22Rv1 (cell line): ENCODE measurements at regions not wholly inside any gene's neighbourhood (a gene's known extent, or its start where the extent isn't known, plus 50 kb on each side); places are given as distances from the start of the nearest gene placed in this dataset.

Experiments used
- H3K27ac ChIP-seq: fragments of 450-650 bp; 2 replicates; pipeline ENCODE4 v1.5.1; 2017
- CTCF ChIP-seq: fragments of 450-650 bp; IDR thresholded peaks from 2 replicates; pipeline ENCODE4 v1.5.1; 2017; ENCODE audit warnings: mild to moderate bottlenecking
- ZFX ChIP-seq: fragments of 450-650 bp; IDR thresholded peaks from 2 replicates; pipeline ENCODE4 v1.6.1; 2017; ENCODE audit warnings: antibody characterized with exemption, borderline replicate concordance

GRCh38 chr10:91705948-91706670 lies 73.2 kb upstream of the PPP1R3C start:
- TF ChIP-seq CTCF = no peak
- no peak for TF ChIP-seq ZFX

GRCh38 chr10:91702620-91703019 lies 69.7 kb upstream of the PPP1R3C start:
- no peak for TF ChIP-seq ZFX
- no peak for TF ChIP-seq CTCF
- H3K27ac ChIP-seq = no peak overlapping the region

More at GRCh38 chr10:91705948-91706670, 73.2 kb upstream of the PPP1R3C start:
- no peak overlapping the region for H3K27ac ChIP-seq

- TF ChIP-seq CTCF = no peak
- TF ChIP-seq ZFX = no peak
- no peak overlapping the region for H3K27ac ChIP-seq
These were observed 68.0 kb upstream of the PPP1R3C start for GRCh38 chr10:91700788-91701444.

- TF ChIP-seq ZFX = no peak
- H3K27ac ChIP-seq = no peak overlapping the region
These were observed 67.4 kb upstream of the PPP1R3C start for GRCh38 chr10:91700273-91700672.

GRCh38 chr10:91698258-91698657 lies 65.4 kb upstream of the PPP1R3C start:
- no peak for TF ChIP-seq ZFX
- TF ChIP-seq CTCF = no peak

GRCh38 chr10:91694170-91694794 lies 61.4 kb upstream of the PPP1R3C start:
- H3K27ac ChIP-seq = no peak overlapping the region
- TF ChIP-seq CTCF = peak; percentile 86
- TF ChIP-seq ZFX = no peak

More at GRCh38 chr10:91698258-91698657, 65.4 kb upstream of the PPP1R3C start:
- H3K27ac ChIP-seq = no peak overlapping the region

- TF ChIP-seq ZFX (no peak), CTCF (no peak)
These were observed 59.1 kb upstream of the PPP1R3C start for GRCh38 chr10:91691981-91692380.

More at GRCh38 chr10:91691981-91692380, 59.1 kb upstream of the PPP1R3C start:
- H3K27ac ChIP-seq = no peak overlapping the region
